Osteocyte (in vitro differentiated cells): ENCODE measurements at regions not wholly inside any gene's neighbourhood (a gene's known extent, or its start where the extent isn't known, plus 50 kb on each side); places are given as distances from the start of the nearest gene placed in this dataset.

Source experiments
- DNase-seq: peaks from one replicate; pipeline ENCODE4 v3.0.0; 2021; ENCODE audit warnings: mixed read lengths; ENCODE audit not compliant: unreplicated experiment; ENCODE audit errors: extremely low spot score
- H3K27ac Mint-ChIP-seq: one replicate; pipeline ENCODE4 v1.8.0; 2021; ENCODE audit warnings: mild to moderate bottlenecking, mixed read lengths; ENCODE audit not compliant: unreplicated experiment
- H3K27me3 Mint-ChIP-seq: one replicate; pipeline ENCODE4 v1.8.0; 2021; ENCODE audit warnings: mixed read lengths; ENCODE audit not compliant: unreplicated experiment
- H3K36me3 Mint-ChIP-seq: one replicate; pipeline ENCODE4 v1.8.0; 2021; ENCODE audit warnings: mixed read lengths; ENCODE audit not compliant: unreplicated experiment
- H3K4me1 Mint-ChIP-seq: one replicate; pipeline ENCODE4 v1.8.0; 2021; ENCODE audit warnings: mixed read lengths; ENCODE audit not compliant: unreplicated experiment
- H3K4me3 Mint-ChIP-seq: one replicate; pipeline ENCODE4 v1.8.0; 2021; ENCODE audit warnings: mild to moderate bottlenecking, moderate library complexity, mixed read lengths; ENCODE audit not compliant: unreplicated experiment
- H3K9me3 Mint-ChIP-seq: one replicate; pipeline ENCODE4 v1.8.0; 2021; ENCODE audit warnings: mixed read lengths; ENCODE audit not compliant: unreplicated experiment
- CTCF ChIP-seq: fragments of 200-600 bp; sonication (generic); IDR thresholded peaks from 2 replicates; pipeline ENCODE4 v1.5.0; 2021; ENCODE audit warnings: antibody characterized with exemption, mild to moderate bottlenecking, moderate library complexity

- Mint-ChIP-seq H3K27me3 (peaks cover 46% of the 10 kb centered on the region), H3K4me3 (no peak overlapping the region), H3K27ac (no peak overlapping the region), H3K4me1 (no peaks in the 10 kb centered on the region), H3K9me3 (no peaks in the 10 kb centered on the region), H3K36me3 (no peaks in the 10 kb centered on the region)
- no peak for TF ChIP-seq CTCF
- DNase-seq, result no peak
Observed at GRCh38 chr16:66294507-66294906, 72.0 kb upstream of the CDH5 start.

GRCh38 chr16:66293932-66294331 is 72.6 kb upstream of the CDH5 start:
- Mint-ChIP-seq H3K27me3 (peaks cover 44% of the 10 kb centered on the region), H3K4me1 (no peaks in the 10 kb centered on the region), H3K36me3 (no peaks in the 10 kb centered on the region), H3K27ac (no peak overlapping the region), H3K4me3 (no peak overlapping the region), H3K9me3 (no peaks in the 10 kb centered on the region)
- TF ChIP-seq CTCF, result no peak
- DNase-seq, result peak; percentile 60

GRCh38 chr16:66293207-66293735 is 73.2 kb upstream of the CDH5 start:
- Mint-ChIP-seq H3K27ac (no peak overlapping the region), H3K9me3 (no peaks in the 10 kb centered on the region), H3K27me3 (peaks cover 44% of the 10 kb centered on the region), H3K36me3 (no peaks in the 10 kb centered on the region), H3K4me1 (no peaks in the 10 kb centered on the region), H3K4me3 (no peak overlapping the region)
- DNase-seq, result peak; percentile 67
- TF ChIP-seq CTCF, result no peak

GRCh38 chr16:66292241-66292935 is 74.1 kb upstream of the CDH5 start:
- H3K27me3 Mint-ChIP-seq, result peaks cover 41% of the 10 kb centered on the region
- H3K4me1 Mint-ChIP-seq, result peaks cover 2% of the 10 kb centered on the region
- peak; percentile 72 for DNase-seq
- H3K9me3 Mint-ChIP-seq, result no peaks in the 10 kb centered on the region
- no peak for TF ChIP-seq CTCF
- H3K4me3 Mint-ChIP-seq, result no peak overlapping the region
- H3K27ac Mint-ChIP-seq, result no peak overlapping the region
- no peaks in the 10 kb centered on the region for H3K36me3 Mint-ChIP-seq

GRCh38 chr16:66291833-66292232 is 74.7 kb upstream of the CDH5 start:
- Mint-ChIP-seq H3K9me3 (no peaks in the 10 kb centered on the region), H3K4me1 (peaks cover 2% of the 10 kb centered on the region), H3K4me3 (no peak overlapping the region), H3K27me3 (peaks cover 37% of the 10 kb centered on the region), H3K27ac (no peak overlapping the region), H3K36me3 (no peaks in the 10 kb centered on the region)
- TF ChIP-seq CTCF, result no peak
- DNase-seq, result no peak
